ENCODE measurements at regions not wholly inside any gene's neighbourhood (a gene's known extent, or its start where the extent isn't known, plus 50 kb on each side); places are given as distances from the start of the nearest gene placed in this dataset.

DNA sequence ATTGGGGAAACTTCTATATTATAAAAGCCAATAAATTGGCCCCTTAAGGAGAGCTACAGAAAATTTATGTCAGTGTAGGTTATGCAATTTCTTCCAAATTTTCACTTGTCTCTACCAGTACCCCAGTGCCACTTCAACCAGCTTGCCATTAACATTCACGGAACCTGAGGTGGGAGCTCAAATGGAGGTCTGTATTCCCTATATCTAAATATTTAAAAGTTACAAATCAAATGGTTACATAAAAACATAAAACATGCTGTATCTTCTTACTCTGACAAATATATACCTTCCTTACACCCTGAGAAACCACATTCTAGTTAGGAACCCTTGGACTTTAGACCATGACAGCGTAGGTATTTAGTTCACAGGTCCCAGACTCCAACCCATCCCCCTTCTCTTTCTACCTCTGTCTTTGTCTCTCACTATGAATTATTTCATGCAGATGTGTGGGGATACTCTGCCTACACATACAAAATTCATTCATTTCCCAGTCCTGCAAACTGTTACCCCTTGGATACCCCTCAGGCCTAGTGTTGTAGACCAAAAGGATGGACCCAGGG, 127.8 kb upstream of the PMFBP1 start:
- no peak for DNase-seq (ENCODE audit: low spot score)
- TF ChIP-seq CTCF (IDR thresholded peaks at IDR 0.05; ENCODE audit: extremely low read depth, missing control alignments) = no peak

DNA sequence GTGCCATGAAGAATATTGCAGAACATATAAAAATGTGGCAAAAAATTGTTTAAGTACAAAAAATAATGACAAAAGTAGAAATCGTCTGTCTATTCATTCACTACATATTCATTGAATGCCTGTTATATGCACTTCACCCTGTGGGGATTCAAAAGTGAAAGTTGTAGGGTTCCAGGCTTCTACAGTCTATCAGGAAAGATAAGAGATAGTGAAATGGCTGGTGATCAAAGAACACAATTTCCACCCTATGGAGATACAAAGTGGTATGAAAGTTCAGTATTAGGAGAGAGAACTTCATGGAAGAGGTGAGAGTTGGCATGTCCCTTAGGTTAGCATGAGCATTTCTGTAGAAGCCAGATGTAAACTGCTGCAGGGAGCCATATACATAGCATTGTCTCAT, 127.0 kb upstream of the PMFBP1 start:
- no peak for DNase-seq (ENCODE audit: low spot score)
- TF ChIP-seq CTCF (IDR thresholded peaks at IDR 0.05; ENCODE audit: extremely low read depth, missing control alignments) = no peak

- no peak for DNase-seq (ENCODE audit: low spot score)
- TF ChIP-seq CTCF (IDR thresholded peaks at IDR 0.05; ENCODE audit: extremely low read depth, missing control alignments) = no peak
Observed at GRCh38 chr16:72295914-72296313, 124.0 kb upstream of the PMFBP1 start.

GRCh38 chr16:72291531-72291981, 119.6 kb upstream of the PMFBP1 start:
- no peak for DNase-seq (ENCODE audit: low spot score)
- no peak for TF ChIP-seq CTCF (IDR thresholded peaks at IDR 0.05; ENCODE audit: extremely low read depth, missing control alignments)

DNA sequence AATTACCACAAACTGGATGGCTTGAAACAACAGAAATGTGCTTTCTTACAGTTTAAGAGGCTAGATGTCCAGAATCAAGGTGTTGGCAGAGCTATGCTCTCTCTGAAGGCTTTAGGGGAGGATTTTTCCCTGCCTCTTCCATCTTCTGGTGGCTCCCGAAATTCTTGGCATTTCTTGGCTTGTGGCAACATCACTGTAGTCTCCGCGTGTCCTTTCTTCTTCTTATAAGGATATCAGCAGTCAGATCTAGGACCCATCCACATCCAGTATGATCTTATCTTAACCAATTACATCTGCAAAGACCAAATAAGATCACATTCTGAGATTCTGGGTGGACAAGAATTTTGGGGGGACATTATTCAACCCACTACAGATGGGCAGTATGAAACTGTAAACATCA, 119.2 kb upstream of the PMFBP1 start:
- TF ChIP-seq CTCF (IDR thresholded peaks at IDR 0.05; ENCODE audit: extremely low read depth, missing control alignments) = no peak
- no peak for DNase-seq (ENCODE audit: low spot score)

DNA sequence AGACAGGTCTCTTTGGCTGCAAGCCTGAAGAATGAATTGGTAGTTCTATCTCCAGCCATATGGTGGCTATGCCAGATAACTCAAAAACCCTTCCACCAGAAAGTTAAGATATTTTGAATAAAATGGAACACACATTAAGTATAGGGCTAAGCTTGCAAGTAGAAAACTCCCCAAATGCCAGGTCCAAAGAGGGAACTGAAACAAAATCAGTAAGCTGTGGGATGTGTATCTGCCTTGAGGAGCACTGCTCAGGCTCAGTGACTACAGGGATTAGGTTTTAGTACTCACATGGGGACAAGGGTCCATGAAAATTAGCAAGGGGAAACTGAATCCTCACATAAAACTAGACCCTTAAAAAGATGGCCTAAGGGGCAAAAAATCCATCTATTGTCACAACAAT, 115.7 kb upstream of the PMFBP1 start:
- TF ChIP-seq CTCF (IDR thresholded peaks at IDR 0.05; ENCODE audit: extremely low read depth, missing control alignments) = no peak
- DNase-seq (ENCODE audit: low spot score) = no peak

DNA sequence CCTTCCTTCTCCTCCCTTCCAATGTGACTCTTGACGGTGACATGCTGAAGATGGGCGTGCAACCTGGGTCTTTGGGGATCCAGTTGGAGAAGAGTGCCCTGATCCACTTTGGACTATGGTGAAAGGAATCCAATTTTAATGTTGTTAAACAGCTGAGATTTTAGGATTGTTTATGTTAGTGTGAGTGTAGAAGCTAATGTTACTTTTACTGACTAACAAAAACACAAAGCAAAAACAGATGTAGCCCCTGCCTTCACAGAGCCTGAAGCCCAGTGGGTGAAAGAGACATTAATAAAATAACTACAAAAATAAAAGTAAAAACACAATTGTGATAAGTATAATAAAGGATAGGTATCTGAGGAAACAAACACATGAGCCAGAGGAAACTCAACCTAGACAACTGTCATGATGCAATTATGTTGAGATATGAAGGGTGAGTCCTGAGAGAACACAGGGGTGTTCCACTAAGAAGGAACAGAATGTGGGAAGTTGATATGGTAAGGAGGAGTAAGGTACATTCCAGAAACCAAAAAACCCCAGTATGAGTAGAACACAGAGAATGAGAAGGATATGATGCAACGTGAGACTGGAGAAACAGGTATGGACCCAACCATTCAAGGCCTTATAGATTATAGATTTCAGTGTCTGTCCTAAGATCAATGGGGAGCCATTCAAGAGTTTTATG, 115.1 kb upstream of the PMFBP1 start:
- no peak for TF ChIP-seq CTCF (IDR thresholded peaks at IDR 0.05; ENCODE audit: extremely low read depth, missing control alignments)
- no peak for DNase-seq (ENCODE audit: low spot score)

Data from GM20000 (cell line).